ENCODE measurements at regions not wholly inside any gene's neighbourhood (a gene's known extent, or its start where the extent isn't known, plus 50 kb on each side); places are given as distances from the start of the nearest gene placed in this dataset.

DNA sequence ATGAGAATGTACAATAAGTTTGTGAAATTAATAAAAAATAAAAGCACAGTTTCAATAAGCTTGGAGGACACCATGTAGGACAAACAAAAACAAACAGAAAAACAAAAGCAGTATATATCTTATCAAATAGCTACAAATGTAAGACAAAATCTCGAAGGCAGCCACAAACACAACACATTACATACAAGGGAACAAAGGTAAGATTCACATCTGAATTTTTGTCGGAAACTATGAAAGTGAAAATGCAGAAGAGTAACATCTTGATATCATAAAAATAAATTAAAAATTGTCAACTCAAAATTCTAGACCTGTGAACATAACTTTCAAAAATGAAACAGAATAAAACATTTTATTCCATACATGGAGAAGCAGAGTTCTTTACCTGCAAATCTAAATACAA, 1049.5 kb upstream of the ADGRL2 start:
- POLR2A ChIA-PET (ENCODE audit: partially characterized antibody), result no interaction called here
- no peak overlapping the region for H2AK5ac ChIP-seq (ENCODE audit: low read depth, low read length)
- WGBS, 2 experiments (ENCODE audit: extremely low coverage in 1 of 2, insufficient coverage in 1 of 2, insufficient read length in 1 of 2, insufficient replicate concordance in 2 of 2, low coverage in 1 of 2, low lambda C conversion rate in 2 of 2, missing lambda C conversion rate in 1 of 2), result 95% methylated on average over 2 of the region's 2 CpGs; no CpG with 5 or more reads in 1 of the 2 experiments
- H3K4me2 ChIP-seq (ENCODE audit: insufficient read depth in 1 of 2, low read depth in 2 of 2, low read length in 2 of 2), result no peak overlapping the region
- no peaks in the 10 kb centered on the region for H3K4me1 ChIP-seq (replicated peaks in 1 of 4; ENCODE audit: control insufficient read depth in 3 of 4, insufficient read depth in 4 of 4, low read length in 3 of 4)
- no peak overlapping the region for H2BK5ac ChIP-seq (ENCODE audit: low read depth, low read length)
- no peak overlapping the region for H3K23ac ChIP-seq (ENCODE audit: insufficient read length)
- H3K27me3 ChIP-seq (replicated peaks in 1 of 4; ENCODE audit: control insufficient read depth in 3 of 4, extremely low read depth in 1 of 4, insufficient read depth in 3 of 4, low read length in 3 of 4), result no peaks in the 10 kb centered on the region
- TF ChIP-seq EZH2 (IDR thresholded peaks at IDR 0.05; ENCODE audit: low read depth, low read length, severe bottlenecking), result no peak
- TF ChIP-seq CBX8 (IDR thresholded peaks at IDR 0.05; ENCODE audit: borderline replicate concordance, low read depth, low read length), result no peak
- H4K20me1 ChIP-seq (replicated peaks in 1 of 2; ENCODE audit: control insufficient read depth in 1 of 2, insufficient read depth in 2 of 2, low read length in 2 of 2), result no peaks in the 10 kb centered on the region
- no peak overlapping the region for H3K9ac ChIP-seq (replicated peaks in 1 of 4; ENCODE audit: extremely low read depth in 1 of 4, low read depth in 3 of 4, low read length in 3 of 4)
- H3K79me2 ChIP-seq (ENCODE audit: control insufficient read depth in 1 of 2, insufficient read depth in 2 of 2, low read length in 2 of 2), result no peaks in the 10 kb centered on the region
- H3K79me1 ChIP-seq (ENCODE audit: low read depth, low read length), result no peaks in the 10 kb centered on the region
- H3K23me2 ChIP-seq (ENCODE audit: low read depth, low read length), result no peaks in the 10 kb centered on the region
- H3K36me3 ChIP-seq (ENCODE audit: control insufficient read depth in 2 of 4, insufficient read depth in 4 of 4, low read length in 3 of 4), result no peaks in the 10 kb centered on the region
- no peak overlapping the region for H3K14ac ChIP-seq (ENCODE audit: insufficient read length)
- H4K91ac ChIP-seq (replicated peaks; ENCODE audit: insufficient read length, low read length), result no peak overlapping the region
- DNase-seq (ENCODE audit: low read depth in 1 of 2, low spot score in 2 of 2) (no peak), FAIRE-seq (no peak)
- no peak overlapping the region for H3K18ac ChIP-seq (ENCODE audit: extremely low read depth, low read length)
- CTCF ChIA-PET (ENCODE audit: partially characterized antibody), result interaction anchor here (0.6 kb wide), 1 partner anchor 59 kb away, joined by 3 read pairs; no protein-coding TSS in a partner anchor
- no peak overlapping the region for H2BK15ac ChIP-seq (ENCODE audit: low read length)
- H2BK12ac ChIP-seq (ENCODE audit: low read depth, low read length), result no peak overlapping the region
- H4K8ac ChIP-seq (ENCODE audit: extremely low read depth, insufficient read depth, low read length), result no peak overlapping the region
- no peak overlapping the region for H2BK20ac ChIP-seq (ENCODE audit: low read length)
- H3K4ac ChIP-seq (replicated peaks; ENCODE audit: insufficient read length, low read depth, low read length), result no peak overlapping the region
- no peak overlapping the region for H3K27ac ChIP-seq (ENCODE audit: low read depth, low read length)
- no peak overlapping the region for H3K4me3 ChIP-seq (ENCODE audit: extremely low read depth in 1 of 4, insufficient read depth in 2 of 4, low read depth in 3 of 4, low read length in 4 of 4)
- no peak overlapping the region for H4K5ac ChIP-seq (ENCODE audit: insufficient read length, low read depth, low read length)
- no peak overlapping the region for H2BK120ac ChIP-seq (replicated peaks; ENCODE audit: low read depth, low read length)
- no peak overlapping the region for H2AFZ ChIP-seq (ENCODE audit: low read length)
- H3K56ac ChIP-seq (replicated peaks; ENCODE audit: insufficient read length, low read depth, low read length), result no peak overlapping the region
- H3K9me3 ChIP-seq (ENCODE audit: insufficient read depth in 2 of 2, low read depth in 1 of 2, low read length in 1 of 2), result peaks cover 0 to 2% of the 10 kb centered on the region in 2 experiments; a peak in 1 of 4 replicates

Measured in H1 (cell line).